Adrenal gland (tissue), 9 donors: ENCODE measurements at regions not wholly inside any gene's neighbourhood (a gene's known extent, or its start where the extent isn't known, plus 50 kb on each side); places are given as distances from the start of the nearest gene placed in this dataset.

Experiments used
- DNase-seq, 7 donors: peaks; one replicate each; pipeline ENCODE4 v3.0.0-alpha.2; 2019 to 2020
- H3K27ac ChIP-seq, 5 donors: fragments of 200-600 bp; sonication (generic) in 4 of 5; 1 replicate in 3 of 5; 2 replicates in 2 of 5; pipeline versions ENCODE4 v1.5.1 to v1.8.0; 2016 to 2020; ENCODE audit warnings: mild to moderate bottlenecking in 1 of 5
- H3K27me3 ChIP-seq: fragments of 200-600 bp; 2 replicates; pipeline ENCODE4 v1.8.0; 2021
- H3K36me3 ChIP-seq, 2 donors: fragments of 200-600 bp; replicated peaks in 1 of 2; 1 replicate in 1 of 2; 2 replicates in 1 of 2; pipeline versions ENCODE4 v1.5.1 to v1.8.0; 2018 to 2022
- H3K4me1 ChIP-seq, 2 donors: fragments of 200-600 bp; replicated peaks in 1 of 2; 1 replicate in 1 of 2; 2 replicates in 1 of 2; pipeline versions ENCODE4 v1.5.1 to v1.8.0; 2018 to 2021
- H3K4me3 ChIP-seq, 4 donors: fragments of 200-600 bp; sonication (generic) in 3 of 4; one replicate each; pipeline ENCODE4 v1.5.1; 2016 to 2018
- H3K9me3 ChIP-seq, 3 donors: fragments of 200-600 bp; sonication (generic) in 1 of 3; replicated peaks in 1 of 3; 1 replicate in 2 of 3; 2 replicates in 1 of 3; pipeline versions ENCODE4 v1.5.1 to v1.8.0; 2016 to 2021
- POLR2A ChIP-seq, 2 donors: fragments of 450-650 bp; IDR thresholded peaks; one replicate each; pipeline ENCODE4 v1.6.1; 2017; ENCODE audit warnings: antibody characterized with exemption in 2 of 2, mild to moderate bottlenecking in 2 of 2, moderate library complexity in 1 of 2
- WGBS, 4 donors: extraction: QIAGEN DNeasy Blood & Tissue Kit in 2 of 4; methylation state at CpG; one replicate each; pipeline versions ENCODE4 v1.1.5 to v1.1.7; 2013 to 2017; 5-methylcytosine and 5-hydroxymethylcytosine counted together
- intact Hi-C, 2 donors: fragments of 100-400 bp; cut with DNase I; formaldehyde crosslinking; loops; one replicate each; pipeline versions ENCODE4 v1.14.1 to v1.15.0; 2022 to 2023
- TF ChIP-seq, protein P1 (sequence below), 6 experiments: fragments of 450-650 bp in 4 of 6; fragments of 200-600 bp in 2 of 6; sonication (generic) in 1 of 6; IDR thresholded peaks; 1 replicate in 5 of 6; 2 replicates in 1 of 6; pipeline versions ENCODE4 v1.5.1 to v1.8.0; 2016 to 2021; ENCODE audit warnings: antibody characterized with exemption in 6 of 6, mild to moderate bottlenecking in 2 of 6, moderate library complexity in 1 of 6
- donor health status: healthy with polysubstance abuse.
- donor health status: Bipolar disorder and iron deficiency.
- donor health status: DM: yes; HTN: yes; CAD: no.
- donor health status: DM: no; HTN: no; CAD: no.
- donor health status: DM: no; HTN: no; CAD: no.

DNA sequence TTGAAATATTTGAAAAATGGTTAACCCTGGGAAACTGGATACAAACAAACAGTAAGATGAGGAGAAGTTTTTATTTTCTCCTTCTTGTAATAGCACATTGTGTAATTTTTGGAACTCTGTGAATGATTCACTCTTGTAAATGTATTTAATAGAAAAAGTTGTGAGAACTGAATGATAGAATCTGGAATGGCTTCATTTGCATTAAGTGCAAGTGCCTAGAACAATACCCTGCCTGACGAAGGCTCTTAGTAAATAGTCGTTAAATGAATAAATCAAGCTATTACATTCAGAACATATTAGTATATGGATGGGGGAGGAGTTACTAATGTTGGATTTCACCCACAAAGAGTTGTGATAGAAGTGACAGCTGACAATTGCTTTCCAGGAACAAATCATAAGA is 442.5 kb downstream of the EFNA5 start:
- H3K27me3 ChIP-seq, result no peaks in the 10 kb centered on the region
- H3K36me3 ChIP-seq, result no peaks in the 10 kb centered on the region
- no peak overlapping the region for H3K4me3 ChIP-seq
- no peaks in the 10 kb centered on the region for H3K9me3 ChIP-seq
- intact Hi-C loops, result no loop called here
- H3K4me1 ChIP-seq, result no peaks in the 10 kb centered on the region
- DNase-seq, result no peak
- H3K27ac ChIP-seq, result no peak overlapping the region
- 79 to 95% (median 93%) methylated on average over 2 of the region's 2 CpGs for WGBS, 4 donors
- TF ChIP-seq, protein P1, sequence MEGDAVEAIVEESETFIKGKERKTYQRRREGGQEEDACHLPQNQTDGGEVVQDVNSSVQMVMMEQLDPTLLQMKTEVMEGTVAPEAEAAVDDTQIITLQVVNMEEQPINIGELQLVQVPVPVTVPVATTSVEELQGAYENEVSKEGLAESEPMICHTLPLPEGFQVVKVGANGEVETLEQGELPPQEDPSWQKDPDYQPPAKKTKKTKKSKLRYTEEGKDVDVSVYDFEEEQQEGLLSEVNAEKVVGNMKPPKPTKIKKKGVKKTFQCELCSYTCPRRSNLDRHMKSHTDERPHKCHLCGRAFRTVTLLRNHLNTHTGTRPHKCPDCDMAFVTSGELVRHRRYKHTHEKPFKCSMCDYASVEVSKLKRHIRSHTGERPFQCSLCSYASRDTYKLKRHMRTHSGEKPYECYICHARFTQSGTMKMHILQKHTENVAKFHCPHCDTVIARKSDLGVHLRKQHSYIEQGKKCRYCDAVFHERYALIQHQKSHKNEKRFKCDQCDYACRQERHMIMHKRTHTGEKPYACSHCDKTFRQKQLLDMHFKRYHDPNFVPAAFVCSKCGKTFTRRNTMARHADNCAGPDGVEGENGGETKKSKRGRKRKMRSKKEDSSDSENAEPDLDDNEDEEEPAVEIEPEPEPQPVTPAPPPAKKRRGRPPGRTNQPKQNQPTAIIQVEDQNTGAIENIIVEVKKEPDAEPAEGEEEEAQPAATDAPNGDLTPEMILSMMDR (IDR thresholded peaks at IDR 0.05), result no peak
- no peak for TF ChIP-seq POLR2A (IDR thresholded peaks at IDR 0.05)

DNA sequence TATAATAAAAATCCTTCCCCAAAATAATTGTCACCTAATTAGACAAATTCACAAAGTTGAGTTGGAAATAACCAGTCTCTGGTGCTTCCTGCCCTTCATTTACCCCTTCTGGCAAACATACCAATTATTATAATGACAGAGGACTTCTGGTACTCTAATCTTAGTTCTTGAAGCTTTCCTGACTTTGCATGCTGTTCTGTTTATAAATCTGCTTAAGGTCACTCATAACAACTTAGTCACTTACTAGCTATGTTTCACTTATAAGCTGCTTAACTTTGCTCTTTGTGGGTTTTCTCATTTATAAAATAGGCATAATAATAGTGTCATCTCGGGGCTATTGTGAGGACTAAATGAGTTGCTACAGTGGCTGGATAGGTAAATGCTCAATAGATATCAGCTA is 446.5 kb downstream of the EFNA5 start:
- no peaks in the 10 kb centered on the region for H3K4me1 ChIP-seq
- H3K27me3 ChIP-seq, result no peaks in the 10 kb centered on the region
- H3K27ac ChIP-seq, result no peak overlapping the region
- no peak for DNase-seq
- 36 to 50% (median 43%) methylated on average over 1 of the region's 1 CpG for WGBS, 4 donors
- H3K4me3 ChIP-seq, result no peak overlapping the region
- intact Hi-C loops, result no loop called here
- no peaks in the 10 kb centered on the region for H3K36me3 ChIP-seq
- TF ChIP-seq, protein P1 (IDR thresholded peaks at IDR 0.05), result no peak
- no peaks in the 10 kb centered on the region for H3K9me3 ChIP-seq

DNA sequence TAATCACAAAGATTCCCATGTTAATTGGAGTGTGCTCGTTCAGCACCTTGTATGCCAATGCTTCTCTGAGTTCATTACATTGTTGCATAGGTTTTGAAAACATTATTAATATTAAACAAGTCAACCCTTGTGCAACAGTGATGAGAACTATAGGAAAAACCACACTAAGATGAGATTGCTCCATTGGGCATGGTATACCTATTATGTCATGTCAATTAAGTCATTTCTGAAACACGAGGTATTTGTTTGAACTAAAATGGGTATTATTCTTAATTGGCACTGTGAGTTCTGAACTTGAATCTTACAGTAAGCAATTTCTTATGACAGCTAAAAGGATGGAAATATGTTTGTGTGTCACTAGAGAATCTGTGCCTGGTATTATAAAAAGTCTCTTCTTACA is 447.7 kb downstream of the EFNA5 start:
- intact Hi-C loops, result no loop called here
- no peak for DNase-seq
- Histone ChIP-seq H3K9me3 (no peaks in the 10 kb centered on the region), H3K4me3 (no peak overlapping the region), H3K27ac (no peak overlapping the region), H3K27me3 (no peaks in the 10 kb centered on the region), H3K36me3 (no peaks in the 10 kb centered on the region), H3K4me1 (no peaks in the 10 kb centered on the region)
- WGBS, 4 donors, result 67 to 85% (median 75%) methylated on average over 2 of the region's 2 CpGs
- TF ChIP-seq, protein P1 (IDR thresholded peaks at IDR 0.05), result no peak
- no peak for TF ChIP-seq POLR2A (IDR thresholded peaks at IDR 0.05)

DNA sequence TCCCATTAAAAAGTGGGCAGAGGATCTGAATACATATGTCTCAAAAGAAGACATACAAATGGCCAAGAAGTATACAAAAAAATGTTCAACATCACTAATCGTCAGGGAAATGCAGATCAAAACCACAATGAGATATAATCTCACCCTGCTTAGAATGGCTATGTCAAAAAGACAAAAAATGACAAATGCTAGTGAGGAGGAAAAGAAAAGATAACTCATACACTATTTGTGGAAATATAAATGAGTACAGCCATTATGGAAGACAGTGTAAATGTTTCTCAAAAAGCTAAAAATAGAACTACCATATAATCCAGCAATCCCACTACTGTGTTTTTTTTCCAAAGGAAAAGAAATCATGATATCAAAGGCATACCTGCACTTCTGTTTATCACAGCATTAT is 450.7 kb downstream of the EFNA5 start:
- Histone ChIP-seq H3K27ac (no peak overlapping the region), H3K36me3 (no peaks in the 10 kb centered on the region), H3K4me3 (no peak overlapping the region), H3K9me3 (no peaks in the 10 kb centered on the region), H3K4me1 (no peaks in the 10 kb centered on the region), H3K27me3 (no peaks in the 10 kb centered on the region)
- 26 to 51% (median 30%) methylated on average over 1 of the region's 1 CpG for WGBS, 4 donors
- no peak for TF ChIP-seq POLR2A (IDR thresholded peaks at IDR 0.05)
- TF ChIP-seq, protein P1 (IDR thresholded peaks at IDR 0.05), result no peak
- no peak for DNase-seq
- intact Hi-C loops, result no loop called here
